ENCODE measurements at regions not wholly inside any gene's neighbourhood (a gene's known extent, or its start where the extent isn't known, plus 50 kb on each side); places are given as distances from the start of the nearest gene placed in this dataset.
A peak's percentile ranks its signal among the peaks of the same experiment; 100 is the strongest.

GRCh38 chr2:150219861-150220260 is 267.6 kb downstream of the RND3 start:
- ChIA-PET POLR2A (ENCODE audit: unreplicated experiment) (no interaction called here), CTCF (no interaction called here)
- Histone ChIP-seq H4K20me1 (ENCODE audit: insufficient read depth) (no peaks in the 10 kb centered on the region), H2AFZ (no peak overlapping the region), H3K79me2 (ENCODE audit: low read depth) (no peaks in the 10 kb centered on the region), H3K4me3 (no peak overlapping the region), H3K4me1 (replicated peaks; ENCODE audit: insufficient read depth) (peaks cover 3% of the 10 kb centered on the region), H3K27ac (no peak overlapping the region), H3K36me3 (ENCODE audit: low read depth) (no peaks in the 10 kb centered on the region), H3K27me3 (ENCODE audit: insufficient read depth, low read depth) (no peaks in the 10 kb centered on the region), H3K9me2 (ENCODE audit: insufficient read depth) (no peaks in the 10 kb centered on the region), H3K4me2 (no peak overlapping the region), H3K9me3 (ENCODE audit: insufficient read depth, low read depth) (no peaks in the 10 kb centered on the region), H3F3A (ENCODE audit: insufficient read depth, low read depth) (no peaks in the 10 kb centered on the region)
- no peak for TF ChIP-seq EZH2 (IDR thresholded peaks at IDR 0.05; ENCODE audit: low read depth)
- TF ChIP-seq, protein P1, sequence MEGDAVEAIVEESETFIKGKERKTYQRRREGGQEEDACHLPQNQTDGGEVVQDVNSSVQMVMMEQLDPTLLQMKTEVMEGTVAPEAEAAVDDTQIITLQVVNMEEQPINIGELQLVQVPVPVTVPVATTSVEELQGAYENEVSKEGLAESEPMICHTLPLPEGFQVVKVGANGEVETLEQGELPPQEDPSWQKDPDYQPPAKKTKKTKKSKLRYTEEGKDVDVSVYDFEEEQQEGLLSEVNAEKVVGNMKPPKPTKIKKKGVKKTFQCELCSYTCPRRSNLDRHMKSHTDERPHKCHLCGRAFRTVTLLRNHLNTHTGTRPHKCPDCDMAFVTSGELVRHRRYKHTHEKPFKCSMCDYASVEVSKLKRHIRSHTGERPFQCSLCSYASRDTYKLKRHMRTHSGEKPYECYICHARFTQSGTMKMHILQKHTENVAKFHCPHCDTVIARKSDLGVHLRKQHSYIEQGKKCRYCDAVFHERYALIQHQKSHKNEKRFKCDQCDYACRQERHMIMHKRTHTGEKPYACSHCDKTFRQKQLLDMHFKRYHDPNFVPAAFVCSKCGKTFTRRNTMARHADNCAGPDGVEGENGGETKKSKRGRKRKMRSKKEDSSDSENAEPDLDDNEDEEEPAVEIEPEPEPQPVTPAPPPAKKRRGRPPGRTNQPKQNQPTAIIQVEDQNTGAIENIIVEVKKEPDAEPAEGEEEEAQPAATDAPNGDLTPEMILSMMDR (conservative IDR thresholded peaks at IDR 0.05) = no peak
- DNase-seq = no peak
- intact Hi-C loops (cut with micrococcal nuclease; ENCODE audit: unreplicated experiment) = no loop called here
- BruUV-seq (replicated peaks) = no TSS peak

DNA sequence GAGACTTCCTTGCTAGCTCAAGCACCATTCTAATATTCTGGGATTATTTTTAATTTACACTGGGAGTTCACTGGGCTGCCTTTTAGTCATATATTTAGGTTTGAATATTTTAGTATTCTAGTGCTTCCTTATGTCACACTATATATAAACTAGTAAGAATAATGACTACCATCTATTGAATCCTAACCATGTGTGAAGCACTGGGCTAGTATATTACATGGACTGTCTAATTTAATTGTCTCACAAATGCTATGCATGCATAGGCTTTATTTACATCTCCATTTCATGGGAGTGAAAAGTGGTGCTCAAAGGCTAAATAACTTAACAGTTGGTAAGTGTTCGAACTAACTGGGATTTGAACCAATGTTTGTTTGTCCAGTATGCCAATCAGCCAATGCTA is 272.4 kb downstream of the RND3 start:
- peaks cover 15% of the 10 kb centered on the region for H3K4me1 ChIP-seq (replicated peaks; ENCODE audit: insufficient read depth)
- no peak overlapping the region for H3K4me3 ChIP-seq
- TF ChIP-seq, protein P1 (conservative IDR thresholded peaks at IDR 0.05) = no peak
- TF ChIP-seq EZH2 (IDR thresholded peaks at IDR 0.05; ENCODE audit: low read depth) = no peak
- H3K27me3 ChIP-seq (ENCODE audit: insufficient read depth, low read depth) = no peaks in the 10 kb centered on the region
- no peaks in the 10 kb centered on the region for H3K36me3 ChIP-seq (ENCODE audit: low read depth)
- BruUV-seq (replicated peaks) = no TSS peak
- H3K9me3 ChIP-seq (ENCODE audit: insufficient read depth, low read depth) = no peaks in the 10 kb centered on the region
- H4K20me1 ChIP-seq (ENCODE audit: insufficient read depth) = no peaks in the 10 kb centered on the region
- no peaks in the 10 kb centered on the region for H3F3A ChIP-seq (ENCODE audit: insufficient read depth, low read depth)
- no peaks in the 10 kb centered on the region for H3K79me2 ChIP-seq (ENCODE audit: low read depth)
- intact Hi-C loops (cut with micrococcal nuclease; ENCODE audit: unreplicated experiment) = no loop called here
- CTCF ChIA-PET = no interaction called here
- peak overlapping the region; percentile 55 for H3K27ac ChIP-seq
- H3K9me2 ChIP-seq (ENCODE audit: insufficient read depth) = no peaks in the 10 kb centered on the region
- H3K4me2 ChIP-seq = peak overlapping the region; percentile 31; the same call in 1 of the 2 replicates
- DNase-seq = no peak
- POLR2A ChIA-PET (ENCODE audit: unreplicated experiment) = interaction anchor here (0.5 to 0.6 kb wide), 2 partner anchors 141 to 263 kb away, joined by 9 to 28 read pairs; no protein-coding TSS in a partner anchor
- H2AFZ ChIP-seq = no peak overlapping the region

DNA sequence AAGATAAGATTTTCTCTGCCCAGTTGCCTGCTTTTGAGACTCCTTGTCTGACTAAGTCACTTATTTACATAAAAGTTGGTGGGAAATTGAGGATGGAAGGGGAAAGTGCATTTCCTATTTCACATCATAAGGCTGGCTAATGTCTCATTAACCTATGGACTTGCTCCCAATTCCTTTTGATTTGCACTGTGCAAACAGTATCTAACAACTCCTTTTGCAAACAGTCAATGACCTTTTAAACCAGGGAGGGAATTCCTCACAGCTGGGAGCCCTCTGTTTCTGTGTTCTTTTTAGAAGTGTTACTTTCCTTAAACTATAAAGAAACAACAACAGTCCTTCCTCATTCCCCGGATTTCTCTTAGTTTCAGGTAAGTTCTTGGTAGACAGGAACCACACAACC is 272.8 kb downstream of the RND3 start:
- no peaks in the 10 kb centered on the region for H3F3A ChIP-seq (ENCODE audit: insufficient read depth, low read depth)
- CTCF ChIA-PET = no interaction called here

More for the DNA sequence above, 272.8 kb downstream of the RND3 start:
- no TSS peak for BruUV-seq (replicated peaks)
- TF ChIP-seq, protein P1 (conservative IDR thresholded peaks at IDR 0.05) = no peak
- TF ChIP-seq EZH2 (IDR thresholded peaks at IDR 0.05; ENCODE audit: low read depth) = no peak
- no peak overlapping the region for H3K4me3 ChIP-seq
- no peaks in the 10 kb centered on the region for H3K27me3 ChIP-seq (ENCODE audit: insufficient read depth, low read depth)
- no peaks in the 10 kb centered on the region for H3K79me2 ChIP-seq (ENCODE audit: low read depth)
- intact Hi-C loops (cut with micrococcal nuclease; ENCODE audit: unreplicated experiment) = no loop called here
- no peaks in the 10 kb centered on the region for H4K20me1 ChIP-seq (ENCODE audit: insufficient read depth)
- no peaks in the 10 kb centered on the region for H3K36me3 ChIP-seq (ENCODE audit: low read depth)
- peak overlapping the region; percentile 31; the same call in 1 of the 2 replicates for H3K4me2 ChIP-seq
- H3K4me1 ChIP-seq (replicated peaks; ENCODE audit: insufficient read depth) = peaks cover 15% of the 10 kb centered on the region
- POLR2A ChIA-PET (ENCODE audit: unreplicated experiment) = interaction anchor here (0.5 to 0.6 kb wide), 2 partner anchors 142 to 263 kb away, joined by 9 to 28 read pairs; no protein-coding TSS in a partner anchor
- H3K9me2 ChIP-seq (ENCODE audit: insufficient read depth) = no peaks in the 10 kb centered on the region
- no peak overlapping the region for H2AFZ ChIP-seq
- peak overlapping the region; percentile 55 for H3K27ac ChIP-seq
- no peaks in the 10 kb centered on the region for H3K9me3 ChIP-seq (ENCODE audit: insufficient read depth, low read depth)
- DNase-seq = peak; percentile 10 to 82

Data from PC-9 (cell line).